B cell (primary cell): ENCODE measurements at regions not wholly inside any gene's neighbourhood (a gene's known extent, or its start where the extent isn't known, plus 50 kb on each side); places are given as distances from the start of the nearest gene placed in this dataset.

Experiments
- EZH2 ChIP-seq: IDR thresholded peaks from 2 replicates; pipeline ENCODE4 v1.6.1; 2012; ENCODE audit warnings: borderline replicate concordance, low read depth, mild to moderate bottlenecking, moderate library complexity, low read length; ENCODE audit not compliant: insufficient read depth, poor library complexity, severe bottlenecking
- TF ChIP-seq, protein P1 (sequence below): fragments of 200-600 bp; IDR thresholded peaks from one replicate; pipeline ENCODE4 v1.8.0; 2022; ENCODE audit warnings: antibody characterized with exemption, mild to moderate bottlenecking

DNA sequence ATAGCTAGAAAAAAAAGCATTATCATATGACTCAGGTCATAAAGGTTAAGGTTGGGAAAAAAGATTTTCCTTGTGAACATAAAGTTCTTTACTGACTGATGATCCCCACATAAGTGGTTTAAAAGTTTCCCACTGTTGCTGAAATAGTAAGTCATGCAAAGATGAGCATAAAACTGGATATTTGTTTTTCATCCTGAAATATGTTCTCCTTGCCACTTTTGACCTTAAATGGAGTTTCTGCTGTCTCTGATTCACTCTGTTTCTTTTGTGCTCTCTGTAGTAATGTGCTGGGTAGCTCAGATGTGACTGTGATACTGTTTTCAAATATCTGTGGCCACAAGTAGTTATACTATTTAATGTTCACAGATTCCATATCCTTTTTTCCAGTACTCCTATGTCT, 162.5 kb upstream of the GAS1 start:
- TF ChIP-seq, protein P1, sequence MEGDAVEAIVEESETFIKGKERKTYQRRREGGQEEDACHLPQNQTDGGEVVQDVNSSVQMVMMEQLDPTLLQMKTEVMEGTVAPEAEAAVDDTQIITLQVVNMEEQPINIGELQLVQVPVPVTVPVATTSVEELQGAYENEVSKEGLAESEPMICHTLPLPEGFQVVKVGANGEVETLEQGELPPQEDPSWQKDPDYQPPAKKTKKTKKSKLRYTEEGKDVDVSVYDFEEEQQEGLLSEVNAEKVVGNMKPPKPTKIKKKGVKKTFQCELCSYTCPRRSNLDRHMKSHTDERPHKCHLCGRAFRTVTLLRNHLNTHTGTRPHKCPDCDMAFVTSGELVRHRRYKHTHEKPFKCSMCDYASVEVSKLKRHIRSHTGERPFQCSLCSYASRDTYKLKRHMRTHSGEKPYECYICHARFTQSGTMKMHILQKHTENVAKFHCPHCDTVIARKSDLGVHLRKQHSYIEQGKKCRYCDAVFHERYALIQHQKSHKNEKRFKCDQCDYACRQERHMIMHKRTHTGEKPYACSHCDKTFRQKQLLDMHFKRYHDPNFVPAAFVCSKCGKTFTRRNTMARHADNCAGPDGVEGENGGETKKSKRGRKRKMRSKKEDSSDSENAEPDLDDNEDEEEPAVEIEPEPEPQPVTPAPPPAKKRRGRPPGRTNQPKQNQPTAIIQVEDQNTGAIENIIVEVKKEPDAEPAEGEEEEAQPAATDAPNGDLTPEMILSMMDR: no peak
- no peak for TF ChIP-seq EZH2
